ENCODE measurements at regions not wholly inside any gene's neighbourhood (a gene's known extent, or its start where the extent isn't known, plus 50 kb on each side); places are given as distances from the start of the nearest gene placed in this dataset.

DNA sequence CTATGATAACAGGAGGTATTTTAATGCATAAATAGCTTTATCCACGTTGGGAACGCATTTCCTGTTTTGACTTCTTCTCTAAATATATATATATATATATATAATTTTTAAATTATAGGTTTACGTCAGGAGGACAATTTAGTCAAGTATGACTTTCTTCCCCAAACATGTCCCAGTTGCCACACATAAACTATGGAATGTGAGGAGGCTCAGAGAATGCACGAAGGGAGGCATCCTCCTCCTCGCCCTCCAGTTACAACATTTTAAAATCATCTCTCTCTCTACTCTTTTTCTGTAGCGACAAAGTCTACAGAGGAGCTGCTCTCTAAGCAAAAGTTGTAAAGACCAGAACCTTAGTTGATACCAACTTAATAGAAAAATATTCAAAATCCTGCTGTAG lies 106.9 kb upstream of the LYZL1 start:
- no peak for DNase-seq (ENCODE audit: low read depth, low spot score)
- no peaks in the 10 kb centered on the region for H3K9me3 ChIP-seq (ENCODE audit: low read depth, low read length)
- H3K9ac ChIP-seq (ENCODE audit: insufficient read length): no peak overlapping the region
- no peak for TF ChIP-seq POLR2AphosphoS5 (IDR thresholded peaks at IDR 0.05; ENCODE audit: borderline replicate concordance, low read depth, low read length)
- no peak for TF ChIP-seq FOXP2 (optimal IDR thresholded peaks at IDR 0.05; ENCODE audit: control extremely low read depth, extremely low read length, insufficient read depth)
- TF ChIP-seq EZH2 (IDR thresholded peaks at IDR 0.05): no peak
- no peaks in the 10 kb centered on the region for H3K36me3 ChIP-seq (ENCODE audit: insufficient read depth, low read length)
- H3K4me3 ChIP-seq: no peak overlapping the region
- no peak overlapping the region for H3K27ac ChIP-seq

DNA sequence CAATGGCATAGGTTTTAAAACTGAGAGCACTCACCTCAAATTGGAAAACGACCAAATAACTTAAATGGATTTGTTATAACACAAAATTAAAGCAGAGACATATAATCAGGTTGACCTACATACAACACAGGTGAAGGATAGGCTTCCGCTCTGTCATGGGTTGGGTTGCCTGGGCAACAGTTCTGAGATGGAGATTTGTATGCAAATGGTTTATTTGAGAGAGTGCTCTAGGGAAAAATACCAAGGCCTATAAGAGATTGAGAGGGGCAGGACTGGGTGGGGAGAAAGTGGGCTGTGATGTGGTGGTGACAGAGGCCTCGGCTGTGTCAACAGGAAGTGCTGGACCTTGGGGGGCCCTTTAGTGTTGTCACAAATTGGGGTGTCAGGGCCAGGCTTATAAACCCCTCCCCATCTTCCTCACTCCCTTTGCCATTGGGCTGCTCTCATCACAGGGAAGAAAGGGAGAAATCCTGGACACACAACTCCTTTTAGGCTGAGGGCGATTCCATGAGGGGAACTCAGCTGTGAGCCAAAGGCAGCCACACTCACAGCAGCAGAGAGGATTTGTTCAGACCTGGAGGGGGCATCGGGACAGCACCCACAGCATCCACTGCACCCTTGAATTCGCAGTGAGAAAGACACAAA lies 105.4 kb upstream of the LYZL1 start:
- TF ChIP-seq EZH2 (IDR thresholded peaks at IDR 0.05) (no peak), POLR2AphosphoS5 (IDR thresholded peaks at IDR 0.05; ENCODE audit: borderline replicate concordance, low read depth, low read length) (no peak), FOXP2 (optimal IDR thresholded peaks at IDR 0.05; ENCODE audit: control extremely low read depth, extremely low read length, insufficient read depth) (no peak)

DNA sequence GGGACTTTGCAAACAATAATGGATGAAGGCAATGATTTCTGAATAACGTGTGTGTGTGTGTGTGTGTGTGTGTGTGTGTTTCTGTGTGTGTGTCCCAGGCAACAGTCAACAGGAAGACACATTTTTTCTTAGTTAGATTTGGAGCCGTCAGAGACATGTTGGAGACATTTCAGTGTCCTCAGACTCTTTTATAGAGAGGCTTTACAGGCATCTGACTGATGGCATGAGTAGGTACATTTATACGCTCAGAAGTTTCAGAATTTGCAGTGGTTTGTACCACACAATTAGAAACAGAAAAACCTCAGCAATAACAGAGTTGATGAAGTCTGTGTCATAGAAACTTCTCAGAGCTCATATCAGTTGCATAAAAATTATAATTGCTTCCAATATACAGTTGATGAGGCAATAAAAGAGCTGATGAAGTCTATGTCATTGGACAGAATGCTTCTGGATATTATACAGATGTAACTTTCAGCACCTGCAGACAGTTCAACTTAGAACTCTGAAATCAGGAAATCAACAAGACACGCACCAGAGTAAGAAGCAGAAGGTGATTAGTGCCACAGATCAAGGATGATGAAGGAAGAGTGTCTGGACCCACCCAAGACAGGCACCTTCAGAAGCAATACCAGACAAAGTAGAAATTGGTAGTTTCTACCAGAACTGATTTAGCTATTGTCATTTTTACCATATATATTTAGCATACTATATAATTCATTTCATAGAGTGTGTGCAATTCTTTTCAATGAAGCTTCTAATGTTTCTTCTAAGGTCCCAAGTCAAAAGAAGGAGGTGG lies 104.5 kb upstream of the LYZL1 start:
- Histone ChIP-seq H3K36me3 (ENCODE audit: insufficient read depth, low read length) (no peaks in the 10 kb centered on the region), H3K9me3 (ENCODE audit: low read depth, low read length) (no peaks in the 10 kb centered on the region), H3K9ac (ENCODE audit: insufficient read length) (no peak overlapping the region), H3K4me3 (no peak overlapping the region), H3K27ac (no peak overlapping the region)
- TF ChIP-seq FOXP2 (optimal IDR thresholded peaks at IDR 0.05; ENCODE audit: control extremely low read depth, extremely low read length, insufficient read depth) (no peak), POLR2AphosphoS5 (IDR thresholded peaks at IDR 0.05; ENCODE audit: borderline replicate concordance, low read depth, low read length) (no peak), EZH2 (IDR thresholded peaks at IDR 0.05) (no peak)
- no peak for DNase-seq (ENCODE audit: low read depth, low spot score)

More for the DNA sequence above, 105.4 kb upstream of the LYZL1 start:
- no peaks in the 10 kb centered on the region for H3K36me3 ChIP-seq (ENCODE audit: insufficient read depth, low read length)
- no peak overlapping the region for H3K4me3 ChIP-seq
- no peak overlapping the region for H3K27ac ChIP-seq
- no peak overlapping the region for H3K9ac ChIP-seq (ENCODE audit: insufficient read length)
- DNase-seq (ENCODE audit: low read depth, low spot score): no peak
- H3K9me3 ChIP-seq (ENCODE audit: low read depth, low read length): no peaks in the 10 kb centered on the region

DNA sequence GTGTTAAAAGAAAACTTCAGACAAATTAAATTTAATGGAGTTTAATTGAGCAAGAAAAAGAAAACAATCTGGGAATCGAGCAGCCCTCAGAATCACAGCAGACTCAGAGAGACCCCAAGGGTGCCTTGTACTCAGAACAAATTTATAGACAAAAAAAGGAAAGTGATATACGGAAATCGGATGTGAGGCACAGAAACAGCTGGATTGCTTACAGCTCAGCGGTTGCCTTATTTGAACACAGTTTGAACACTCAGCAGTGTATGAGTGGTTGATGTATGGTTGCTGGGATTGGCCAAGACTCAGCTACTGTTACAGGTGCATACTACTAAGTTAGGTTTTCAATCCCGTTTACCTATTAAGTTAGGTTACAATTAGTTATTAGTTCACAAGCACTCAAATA lies 103.8 kb upstream of the LYZL1 start:
- DNase-seq (ENCODE audit: low read depth, low spot score): no peak
- Histone ChIP-seq H3K9ac (ENCODE audit: insufficient read length) (no peak overlapping the region), H3K4me3 (no peak overlapping the region), H3K9me3 (ENCODE audit: low read depth, low read length) (no peaks in the 10 kb centered on the region), H3K27ac (no peak overlapping the region), H3K36me3 (ENCODE audit: insufficient read depth, low read length) (no peaks in the 10 kb centered on the region)
- no peak for TF ChIP-seq POLR2AphosphoS5 (IDR thresholded peaks at IDR 0.05; ENCODE audit: borderline replicate concordance, low read depth, low read length)

DNA sequence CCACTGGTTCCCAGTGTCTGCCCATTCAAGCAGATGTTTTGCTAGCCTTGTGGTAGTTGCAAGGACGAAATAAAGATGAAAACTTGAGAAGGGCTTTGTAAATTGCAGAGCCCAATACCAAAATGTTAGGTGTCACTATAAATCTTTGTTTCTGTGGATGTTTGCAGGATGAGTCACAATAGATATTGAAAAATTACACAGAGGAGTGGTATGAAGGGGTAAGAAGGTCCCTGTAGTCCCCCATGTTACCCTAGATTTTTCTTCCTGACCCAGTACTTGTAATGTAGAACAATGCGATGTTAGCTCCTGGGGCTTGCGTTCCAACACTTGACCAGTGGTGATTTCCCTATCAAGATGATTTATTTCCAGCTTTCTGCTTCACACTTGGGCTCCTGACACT lies 102.6 kb upstream of the LYZL1 start:
- DNase-seq (ENCODE audit: low read depth, low spot score): no peak
- no peak overlapping the region for H3K4me3 ChIP-seq
- H3K27ac ChIP-seq: no peak overlapping the region
- no peak overlapping the region for H3K9ac ChIP-seq (ENCODE audit: insufficient read length)
- H3K36me3 ChIP-seq (ENCODE audit: insufficient read depth, low read length): no peaks in the 10 kb centered on the region
- no peak for TF ChIP-seq POLR2AphosphoS5 (IDR thresholded peaks at IDR 0.05; ENCODE audit: borderline replicate concordance, low read depth, low read length)
- TF ChIP-seq EZH2 (IDR thresholded peaks at IDR 0.05): no peak
- TF ChIP-seq FOXP2 (optimal IDR thresholded peaks at IDR 0.05; ENCODE audit: control extremely low read depth, extremely low read length, insufficient read depth): no peak
- H3K9me3 ChIP-seq (ENCODE audit: low read depth, low read length): no peaks in the 10 kb centered on the region

DNA sequence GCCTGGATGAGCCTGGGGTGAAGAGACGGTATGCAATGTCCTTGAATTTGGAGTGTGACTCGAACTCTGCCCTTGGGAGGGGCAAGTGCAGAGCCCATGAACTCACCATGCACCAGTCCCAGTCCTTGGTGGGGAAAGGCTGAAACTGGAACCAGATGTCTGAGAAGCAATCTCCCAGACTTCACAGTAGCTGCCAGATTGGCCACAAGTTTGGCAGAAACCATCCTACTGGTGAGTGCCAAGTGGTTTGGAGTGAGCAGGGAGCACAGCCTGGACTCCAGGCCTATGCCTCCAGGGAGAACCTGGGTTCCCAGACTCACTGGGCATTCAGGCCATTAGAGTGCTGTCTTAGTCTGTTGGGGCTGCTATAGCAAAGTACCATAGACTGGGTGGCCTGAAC lies 99.6 kb upstream of the LYZL1 start:
- Histone ChIP-seq H3K9me3 (ENCODE audit: low read depth, low read length) (no peaks in the 10 kb centered on the region), H3K9ac (ENCODE audit: insufficient read length) (no peak overlapping the region), H3K27ac (no peak overlapping the region), H3K36me3 (ENCODE audit: insufficient read depth, low read length) (no peaks in the 10 kb centered on the region), H3K4me3 (no peak overlapping the region)
- no peak for DNase-seq (ENCODE audit: low read depth, low spot score)
- no peak for TF ChIP-seq FOXP2 (optimal IDR thresholded peaks at IDR 0.05; ENCODE audit: control extremely low read depth, extremely low read length, insufficient read depth)
- no peak for TF ChIP-seq EZH2 (IDR thresholded peaks at IDR 0.05)
- no peak for TF ChIP-seq POLR2AphosphoS5 (IDR thresholded peaks at IDR 0.05; ENCODE audit: borderline replicate concordance, low read depth, low read length)

DNA sequence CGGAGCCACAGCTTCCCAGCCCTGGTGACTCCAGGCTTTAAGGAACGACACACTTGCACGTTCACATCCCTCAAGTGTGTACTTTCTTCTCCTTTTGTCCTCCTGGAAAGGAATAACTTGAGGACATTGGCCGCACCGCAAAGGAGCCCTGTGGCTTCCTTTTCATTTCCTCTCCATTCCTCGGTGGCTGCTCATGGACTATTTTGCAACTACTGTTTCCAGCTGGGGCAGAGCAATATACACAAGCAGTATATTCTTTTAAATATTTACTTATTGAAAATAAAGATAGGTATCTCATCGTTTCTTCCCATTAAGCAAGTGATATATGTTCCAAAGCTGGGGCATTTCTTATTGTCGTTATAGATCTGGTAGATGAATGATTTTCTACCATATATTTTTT lies 97.2 kb upstream of the LYZL1 start:
- H3K27ac ChIP-seq: no peak overlapping the region
- no peak for TF ChIP-seq EZH2 (IDR thresholded peaks at IDR 0.05)
- no peak for TF ChIP-seq FOXP2 (optimal IDR thresholded peaks at IDR 0.05; ENCODE audit: control extremely low read depth, extremely low read length, insufficient read depth)
- TF ChIP-seq POLR2AphosphoS5 (IDR thresholded peaks at IDR 0.05; ENCODE audit: borderline replicate concordance, low read depth, low read length): no peak
- no peaks in the 10 kb centered on the region for H3K36me3 ChIP-seq (ENCODE audit: insufficient read depth, low read length)
- no peak overlapping the region for H3K4me3 ChIP-seq
- no peaks in the 10 kb centered on the region for H3K9me3 ChIP-seq (ENCODE audit: low read depth, low read length)
- H3K9ac ChIP-seq (ENCODE audit: insufficient read length): no peak overlapping the region
- DNase-seq (ENCODE audit: low read depth, low spot score): no peak

DNA sequence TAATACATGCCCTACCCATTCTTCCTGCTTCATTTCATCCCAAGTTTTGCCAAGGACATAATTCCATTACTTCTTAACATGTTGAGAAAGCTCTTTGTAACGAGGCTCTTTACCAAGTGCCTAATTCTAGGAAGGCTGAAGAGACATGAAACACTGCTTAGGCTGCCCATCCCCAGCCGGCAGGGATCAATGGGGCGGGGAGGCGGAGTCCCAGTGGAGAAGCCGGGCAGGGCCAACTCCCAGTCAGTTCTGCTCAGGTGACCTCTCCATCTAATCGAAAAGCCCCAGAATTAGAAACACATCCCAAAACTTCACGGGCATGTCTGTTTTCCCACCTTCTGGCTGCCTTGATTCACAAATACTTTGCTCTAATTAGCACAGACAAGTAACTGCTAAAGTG lies 89.5 kb upstream of the LYZL1 start:
- H3K4me3 ChIP-seq: no peak overlapping the region
- H3K9me3 ChIP-seq (ENCODE audit: low read depth, low read length): no peaks in the 10 kb centered on the region
- H3K36me3 ChIP-seq (ENCODE audit: insufficient read depth, low read length): no peaks in the 10 kb centered on the region
- no peak for TF ChIP-seq FOXP2 (optimal IDR thresholded peaks at IDR 0.05; ENCODE audit: control extremely low read depth, extremely low read length, insufficient read depth)
- no peak for TF ChIP-seq EZH2 (IDR thresholded peaks at IDR 0.05)
- no peak for TF ChIP-seq POLR2AphosphoS5 (IDR thresholded peaks at IDR 0.05; ENCODE audit: borderline replicate concordance, low read depth, low read length)
- H3K9ac ChIP-seq (ENCODE audit: insufficient read length): no peak overlapping the region
- H3K27ac ChIP-seq: no peak overlapping the region
- DNase-seq (ENCODE audit: low read depth, low spot score): no peak
